SK-N-SH (cell line): ENCODE measurements at regions not wholly inside any gene's neighbourhood (a gene's known extent, or its start where the extent isn't known, plus 50 kb on each side); places are given as distances from the start of the nearest gene placed in this dataset.

Source experiments
- CTCF ChIA-PET: fragments of 300-600, 350-600 bp; formaldehyde crosslinking; extraction: SDS; loops from one replicate; lab custom pipeline; 2021; lab: Yijun Ruan, JAX
- POLR2A ChIA-PET: fragments of 350-600 bp; sonication (Branson Sonifier 250); formaldehyde crosslinking; extraction: SDS; loops from one replicate; lab custom pipeline; 2020; ENCODE audit warnings: antibody characterized with exemption, inconsistent platforms; lab: Yijun Ruan, JAX
- DNase-seq: peaks from one replicate; pipeline ENCODE4 v3.0.0; 2012
- H2AFZ ChIP-seq: fragments of 200-600 bp; sonication (generic); 2 replicates; pipeline ENCODE4 v1.8.1; 2016; ENCODE audit warnings: antibody characterized with exemption, mild to moderate bottlenecking, low read depth
- H3F3A ChIP-seq: fragments of 200-600 bp; sonication (generic); replicated peaks from 2 replicates; pipeline ENCODE3; 2016; ENCODE audit warnings: antibody characterized with exemption, mild to moderate bottlenecking; ENCODE audit not compliant: insufficient read depth
- H3K27ac ChIP-seq, 2 experiments: fragments of 200-500 bp in 1 of 2; fragments of 200-600 bp in 1 of 2; sonication (Bioruptor generic) in 1 of 2; sonication (generic), shearing (Covaris generic) in 1 of 2; 2 replicates each; pipeline versions ENCODE4 v1.5.1 to v1.6.1; 2014 to 2016; ENCODE audit warnings: low read depth in 2 of 2, inconsistent platforms in 1 of 2, low read length in 1 of 2, mild to moderate bottlenecking in 1 of 2, mixed read lengths in 1 of 2
- H3K27me3 ChIP-seq: fragments of 200-600 bp; sonication (generic), shearing (Covaris generic); 2 replicates; pipeline ENCODE4 v1.6.1; 2016; ENCODE audit warnings: mixed run types; ENCODE audit not compliant: insufficient read depth
- H3K36me3 ChIP-seq, 2 experiments: fragments of 200-500 bp in 1 of 2; fragments of 200-600 bp in 1 of 2; sonication (Bioruptor generic) in 1 of 2; sonication (generic) in 1 of 2; replicated peaks in 1 of 2; 2 replicates each; pipeline versions ENCODE3 to v1.5.1; 2014 to 2016; ENCODE audit warnings: low read length in 1 of 2, mild to moderate bottlenecking in 1 of 2; ENCODE audit not compliant: insufficient read depth in 2 of 2, control insufficient read depth in 1 of 2
- H3K4me1 ChIP-seq, 2 experiments: fragments of 200-500 bp in 1 of 2; fragments of 200-600 bp in 1 of 2; sonication (Bioruptor generic) in 1 of 2; sonication (generic), shearing (Covaris generic) in 1 of 2; 2 replicates each; pipeline versions ENCODE4 v1.5.1 to v1.6.1; 2014 to 2016; ENCODE audit warnings: low read depth in 1 of 2, low read length in 1 of 2, mixed run types in 1 of 2; ENCODE audit not compliant: insufficient read depth in 2 of 2, control insufficient read depth in 1 of 2
- H3K4me2 ChIP-seq: fragments of 200-600 bp; sonication (generic), shearing (Covaris generic); 2 replicates; pipeline ENCODE4 v1.6.1; 2017; ENCODE audit warnings: mixed run types
- H3K4me3 ChIP-seq, 2 experiments: fragments of 200-500 bp in 1 of 2; fragments of 200-600 bp in 1 of 2; sonication (Bioruptor generic) in 1 of 2; sonication (generic), shearing (Covaris generic) in 1 of 2; 2 replicates each; pipeline versions ENCODE4 v1.5.1 to v1.8.1; 2014 to 2016; ENCODE audit warnings: low read depth in 2 of 2, inconsistent platforms in 1 of 2, low read length in 1 of 2, mild to moderate bottlenecking in 1 of 2, mixed read lengths in 1 of 2, moderate library complexity in 1 of 2
- H3K79me2 ChIP-seq: fragments of 200-600 bp; sonication (generic); 2 replicates; pipeline ENCODE4 v1.8.1; 2017; ENCODE audit warnings: mild to moderate bottlenecking; ENCODE audit not compliant: insufficient read depth
- H3K9ac ChIP-seq: fragments of 200-600 bp; sonication (generic); 2 replicates; pipeline ENCODE4 v1.6.1; 2017; ENCODE audit warnings: mixed run types
- H3K9me2 ChIP-seq: fragments of 200-600 bp; sonication (generic); 2 replicates; pipeline ENCODE4 v1.6.1; 2017; ENCODE audit warnings: mixed run types
- H3K9me3 ChIP-seq: fragments of 200-600 bp; sonication (generic); 2 replicates; pipeline ENCODE4 v1.6.1; 2017; ENCODE audit warnings: mixed run types, mild to moderate bottlenecking, moderate library complexity
- H4K20me1 ChIP-seq: fragments of 200-600 bp; sonication (generic); 2 replicates; pipeline ENCODE4 v1.6.1; 2017; ENCODE audit warnings: mild to moderate bottlenecking, mixed run types; ENCODE audit not compliant: insufficient read depth
- CHD2 ChIP-seq: fragments of 150-350 bp; IDR thresholded peaks from 2 replicates; pipeline ENCODE4 v1.6.1; 2018; ENCODE audit warnings: low read length; ENCODE audit not compliant: partially characterized antibody
- EP300 ChIP-seq, 2 experiments: IDR thresholded peaks; 2 replicates each; pipeline versions ENCODE4 v1.4.0 to v1.6.1; 2012; ENCODE audit warnings: borderline replicate concordance in 1 of 2, low read depth in 1 of 2, low read length in 1 of 2
- EZH2phosphoT487 ChIP-seq: fragments of 200-600 bp; sonication (generic); IDR thresholded peaks from 2 replicates; pipeline ENCODE4 v1.6.1; 2017; ENCODE audit warnings: low read depth, mixed run types, mild to moderate bottlenecking, antibody characterized with exemption, moderate library complexity, borderline replicate concordance
- GATA2 ChIP-seq: sonication (generic); formaldehyde crosslinking; IDR thresholded peaks from 2 replicates; pipeline ENCODE4 v1.5.0; 2020; ENCODE audit warnings: mild to moderate bottlenecking, missing genetic modification reagents
- MEF2A ChIP-seq: IDR thresholded peaks from 2 replicates; pipeline ENCODE4 v1.4.0; 2012; ENCODE audit warnings: low read depth, borderline replicate concordance
- NFIC ChIP-seq: IDR thresholded peaks from 2 replicates; pipeline ENCODE4 v1.4.0; 2012; ENCODE audit warnings: borderline replicate concordance
- NRF1 ChIP-seq: IDR thresholded peaks from 2 replicates; pipeline ENCODE4 v1.6.1; 2012; ENCODE audit warnings: low read depth, mild to moderate bottlenecking, low read length
- RCOR1 ChIP-seq: fragments of 150-350 bp; IDR thresholded peaks from 2 replicates; pipeline ENCODE4 v1.6.1; 2017; ENCODE audit warnings: antibody characterized with exemption, low read length
- RFX5 ChIP-seq: IDR thresholded peaks from 2 replicates; pipeline ENCODE4 v1.6.1; 2012; ENCODE audit warnings: mild to moderate bottlenecking, improper control_type of control experiment, low read length
- RXRA ChIP-seq: IDR thresholded peaks from 2 replicates; pipeline ENCODE4 v1.4.0; 2012; ENCODE audit warnings: low read depth, mild to moderate bottlenecking, borderline replicate concordance
- SMC3 ChIP-seq: IDR thresholded peaks from 2 replicates; pipeline ENCODE4 v1.6.1; 2012; ENCODE audit warnings: low read depth, low read length, improper control_type of control experiment
- TAF1 ChIP-seq: IDR thresholded peaks from 2 replicates; pipeline ENCODE4 v1.6.1; 2012; ENCODE audit warnings: low read depth, mild to moderate bottlenecking, low read length, moderate library complexity, borderline replicate concordance
- TCF12 ChIP-seq: IDR thresholded peaks from 2 replicates; pipeline ENCODE4 v1.4.0; 2012
- TEAD4 ChIP-seq: IDR thresholded peaks from 2 replicates; pipeline ENCODE4 v1.4.0; 2012; ENCODE audit warnings: mild to moderate bottlenecking, borderline replicate concordance; ENCODE audit not compliant: insufficient read depth
- USF1 ChIP-seq: IDR thresholded peaks from 2 replicates; pipeline ENCODE4 v1.4.0; 2012; ENCODE audit warnings: low read depth, borderline replicate concordance
- USF2 ChIP-seq: fragments of 150-350 bp; IDR thresholded peaks from 2 replicates; pipeline ENCODE4 v1.6.1; 2017; ENCODE audit warnings: antibody characterized with exemption, low read length, low read depth, borderline replicate concordance
- YY1 ChIP-seq: IDR thresholded peaks from 2 replicates; pipeline ENCODE4 v1.4.0; 2012; ENCODE audit warnings: low read depth, mild to moderate bottlenecking
- ZBTB33 ChIP-seq: IDR thresholded peaks from 2 replicates; pipeline ENCODE4 v1.4.0; 2012; ENCODE audit warnings: low read depth, borderline replicate concordance
- WGBS: methylation state at CpG from one replicate; pipeline ENCODE4 v1.1.6; 2017; ENCODE audit warnings: low lambda C conversion rate; 5-methylcytosine and 5-hydroxymethylcytosine counted together
- TF ChIP-seq, protein P1 (sequence below): IDR thresholded peaks from 2 replicates; pipeline ENCODE4 v1.6.1; 2012; ENCODE audit warnings: mild to moderate bottlenecking, low read depth, low read length, moderate library complexity

- Histone ChIP-seq H2AFZ (no peak overlapping the region), H3K9ac (no peak overlapping the region), H3K27me3 (no peaks in the 10 kb centered on the region; the same call in 1 of the 2 replicates), H3K27ac (no peak overlapping the region), H3K4me1 (no peaks in the 10 kb centered on the region), H4K20me1 (no peaks in the 10 kb centered on the region), H3F3A (no peaks in the 10 kb centered on the region), H3K9me3 (no peaks in the 10 kb centered on the region), H3K79me2 (no peaks in the 10 kb centered on the region), H3K4me2 (no peak overlapping the region), H3K9me2 (no peaks in the 10 kb centered on the region), H3K36me3 (no peaks in the 10 kb centered on the region), H3K4me3 (no peak overlapping the region)
- no peak for DNase-seq
- WGBS, result 3% methylated on average over 2 of the region's 2 CpGs
- TF ChIP-seq ZBTB33 (no peak), EP300 (IDR thresholded peaks at IDR 0.05; ENCODE audit: borderline replicate concordance in 1 of 2, low read depth in 1 of 2, low read length in 1 of 2) (no peak), SMC3 (no peak), TCF12 (no peak), USF2 (no peak), RCOR1 (no peak), EZH2phosphoT487 (no peak), TEAD4 (no peak), RFX5 (no peak), MEF2A (no peak), USF1 (no peak), NFIC (no peak), YY1 (no peak), TAF1 (no peak), NRF1 (no peak), RXRA (no peak), CHD2 (no peak), GATA2 (CRISPR knock-in tag) (no peak)
- TF ChIP-seq, protein P1, sequence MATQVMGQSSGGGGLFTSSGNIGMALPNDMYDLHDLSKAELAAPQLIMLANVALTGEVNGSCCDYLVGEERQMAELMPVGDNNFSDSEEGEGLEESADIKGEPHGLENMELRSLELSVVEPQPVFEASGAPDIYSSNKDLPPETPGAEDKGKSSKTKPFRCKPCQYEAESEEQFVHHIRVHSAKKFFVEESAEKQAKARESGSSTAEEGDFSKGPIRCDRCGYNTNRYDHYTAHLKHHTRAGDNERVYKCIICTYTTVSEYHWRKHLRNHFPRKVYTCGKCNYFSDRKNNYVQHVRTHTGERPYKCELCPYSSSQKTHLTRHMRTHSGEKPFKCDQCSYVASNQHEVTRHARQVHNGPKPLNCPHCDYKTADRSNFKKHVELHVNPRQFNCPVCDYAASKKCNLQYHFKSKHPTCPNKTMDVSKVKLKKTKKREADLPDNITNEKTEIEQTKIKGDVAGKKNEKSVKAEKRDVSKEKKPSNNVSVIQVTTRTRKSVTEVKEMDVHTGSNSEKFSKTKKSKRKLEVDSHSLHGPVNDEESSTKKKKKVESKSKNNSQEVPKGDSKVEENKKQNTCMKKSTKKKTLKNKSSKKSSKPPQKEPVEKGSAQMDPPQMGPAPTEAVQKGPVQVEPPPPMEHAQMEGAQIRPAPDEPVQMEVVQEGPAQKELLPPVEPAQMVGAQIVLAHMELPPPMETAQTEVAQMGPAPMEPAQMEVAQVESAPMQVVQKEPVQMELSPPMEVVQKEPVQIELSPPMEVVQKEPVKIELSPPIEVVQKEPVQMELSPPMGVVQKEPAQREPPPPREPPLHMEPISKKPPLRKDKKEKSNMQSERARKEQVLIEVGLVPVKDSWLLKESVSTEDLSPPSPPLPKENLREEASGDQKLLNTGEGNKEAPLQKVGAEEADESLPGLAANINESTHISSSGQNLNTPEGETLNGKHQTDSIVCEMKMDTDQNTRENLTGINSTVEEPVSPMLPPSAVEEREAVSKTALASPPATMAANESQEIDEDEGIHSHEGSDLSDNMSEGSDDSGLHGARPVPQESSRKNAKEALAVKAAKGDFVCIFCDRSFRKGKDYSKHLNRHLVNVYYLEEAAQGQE, result no peak
- CTCF ChIA-PET, result no interaction called here
- POLR2A ChIA-PET, result no interaction called here
Measured at GRCh38 chr4:81546777-81547176, 75.1 kb upstream of the RASGEF1B start.
